ENCODE measurements at regions not wholly inside any gene's neighbourhood (a gene's known extent, or its start where the extent isn't known, plus 50 kb on each side); places are given as distances from the start of the nearest gene placed in this dataset.

GRCh38 chrX:78383594-78383993 lies 56.2 kb upstream of the CYSLTR1 start:
- H3K4me3 ChIP-seq (ENCODE audit: low read length), result no peak overlapping the region
- H3K36me3 ChIP-seq (ENCODE audit: control insufficient read depth, insufficient read depth, low read length), result no peaks in the 10 kb centered on the region
- 67% methylated on average over 2 of the region's 3 CpGs for WGBS (ENCODE audit: insufficient coverage)
- peak; percentile 8 for DNase-seq
- H3K27me3 ChIP-seq (ENCODE audit: control insufficient read depth, insufficient read depth, low read length), result no peaks in the 10 kb centered on the region
- H3K9me3 ChIP-seq (replicated peaks; ENCODE audit: control insufficient read depth, low read depth, low read length), result peaks cover 3% of the 10 kb centered on the region
- H3K27ac ChIP-seq (ENCODE audit: low read length), result no peak overlapping the region
- H3K4me1 ChIP-seq (ENCODE audit: control insufficient read depth, insufficient read depth, low read length), result no peaks in the 10 kb centered on the region

GRCh38 chrX:78378476-78379115 lies 51.2 kb upstream of the CYSLTR1 start:
- no peak overlapping the region for H3K4me3 ChIP-seq (ENCODE audit: low read length)
- 44% methylated on average over 1 of the region's 2 CpGs for WGBS (ENCODE audit: insufficient coverage)
- H3K36me3 ChIP-seq (ENCODE audit: control insufficient read depth, insufficient read depth, low read length), result no peaks in the 10 kb centered on the region
- no peaks in the 10 kb centered on the region for H3K4me1 ChIP-seq (ENCODE audit: control insufficient read depth, insufficient read depth, low read length)
- H3K27ac ChIP-seq (ENCODE audit: low read length), result no peak overlapping the region
- H3K27me3 ChIP-seq (ENCODE audit: control insufficient read depth, insufficient read depth, low read length), result no peaks in the 10 kb centered on the region
- DNase-seq, result no peak
- no peaks in the 10 kb centered on the region for H3K9me3 ChIP-seq (replicated peaks; ENCODE audit: control insufficient read depth, low read depth, low read length)

Data from muscle of leg (tissue), 3 donors.